ENCODE measurements at regions not wholly inside any gene's neighbourhood (a gene's known extent, or its start where the extent isn't known, plus 50 kb on each side); places are given as distances from the start of the nearest gene placed in this dataset.

- no peak for TF ChIP-seq CTCF (IDR thresholded peaks at IDR 0.05)
- no peak for TF ChIP-seq POLR2A (IDR thresholded peaks at IDR 0.05)
Measured at GRCh38 chr6:836276-836853, 143.4 kb upstream of the EXOC2 start.

Measured in esophagus squamous epithelium (tissue), 4 donors.